LoVo (cell line): ENCODE measurements at regions not wholly inside any gene's neighbourhood (a gene's known extent, or its start where the extent isn't known, plus 50 kb on each side); places are given as distances from the start of the nearest gene placed in this dataset.
"Not testable (repeated sequence)": the region's sequence is repeated elsewhere in the genome, so short reads cannot be mapped to it uniquely, and the experiment has no call there.

Experiments used
- DNase-seq: peaks from one replicate; pipeline ENCODE4 v3.0.0-alpha.2; 2016; ENCODE audit warnings: low spot score

- no peak for DNase-seq
Measured at GRCh38 chr15:95604634-95605036, 725.9 kb upstream of the NR2F2 start.

- DNase-seq = no peak
Measured at GRCh38 chr15:95605098-95605497, 725.4 kb upstream of the NR2F2 start.

- DNase-seq = no peak
Measured at GRCh38 chr15:95606551-95606950, 723.9 kb upstream of the NR2F2 start.

- no peak for DNase-seq
Measured at GRCh38 chr15:95608371-95608770, 722.1 kb upstream of the NR2F2 start.

- DNase-seq = no peak
Measured at GRCh38 chr15:95609096-95609495, 721.4 kb upstream of the NR2F2 start.

GRCh38 chr15:95610945-95611344 is 719.6 kb upstream of the NR2F2 start:
- DNase-seq = no peak

- no peak for DNase-seq
Measured at GRCh38 chr15:95615436-95615835, 715.1 kb upstream of the NR2F2 start.

- DNase-seq = no peak
Measured at GRCh38 chr15:95616306-95616705, 714.2 kb upstream of the NR2F2 start.

GRCh38 chr15:95620934-95621579 is 709.4 kb upstream of the NR2F2 start:
- no peak for DNase-seq

GRCh38 chr15:95622843-95623242 is 707.7 kb upstream of the NR2F2 start:
- DNase-seq = no peak

- DNase-seq = no peak
Measured at GRCh38 chr15:95624100-95624499, 706.4 kb upstream of the NR2F2 start.

- DNase-seq = no peak
Measured at GRCh38 chr15:95624616-95625361, 705.7 kb upstream of the NR2F2 start.

- DNase-seq = no peak
Measured at GRCh38 chr15:95626501-95627361, 703.8 kb upstream of the NR2F2 start.

- no peak for DNase-seq
Measured at GRCh38 chr15:95629503-95630168, 700.9 kb upstream of the NR2F2 start.

GRCh38 chr15:95630683-95631082 is 699.8 kb upstream of the NR2F2 start:
- no peak for DNase-seq

- DNase-seq = no peak
Measured at GRCh38 chr15:95635666-95636065, 694.8 kb upstream of the NR2F2 start.

GRCh38 chr15:95636107-95636506 is 694.4 kb upstream of the NR2F2 start:
- no peak for DNase-seq

- not testable (repeated sequence) for DNase-seq
Measured at GRCh38 chr15:95637234-95637633, 693.3 kb upstream of the NR2F2 start.

GRCh38 chr15:95639208-95639607 is 691.3 kb upstream of the NR2F2 start:
- no peak for DNase-seq

- DNase-seq = no peak
Measured at GRCh38 chr15:95644100-95644875, 686.2 kb upstream of the NR2F2 start.

- DNase-seq = no peak
Measured at GRCh38 chr15:95645791-95646338, 684.6 kb upstream of the NR2F2 start.
